Cardiac muscle cell (in vitro differentiated cells and primary cell): ENCODE measurements at regions not wholly inside any gene's neighbourhood (a gene's known extent, or its start where the extent isn't known, plus 50 kb on each side); places are given as distances from the start of the nearest gene placed in this dataset.

ENCODE experiments used
- DNase-seq, 2 donors: peaks; one replicate each; pipeline versions ENCODE4 v3.0.0 to v3.0.0-alpha.2; 2010 to 2017; ENCODE audit warnings: low read depth in 1 of 2, low spot score in 1 of 2
- H3K27ac ChIP-seq: fragments of 200-600 bp; sonication (generic); 2 replicates; pipeline ENCODE4 v1.5.1; 2016
- H3K27me3 ChIP-seq: fragments of 200-600 bp; sonication (generic); 2 replicates; pipeline ENCODE4 v1.6.0; 2016; ENCODE audit warnings: control low read depth
- H3K36me3 ChIP-seq: fragments of 200-600 bp; sonication (generic); 2 replicates; pipeline ENCODE4 v1.5.1; 2016; ENCODE audit warnings: control low read depth
- H3K4me1 ChIP-seq: fragments of 200-600 bp; sonication (generic); 2 replicates; pipeline ENCODE4 v1.8.1; 2017; ENCODE audit warnings: low read depth, mild to moderate bottlenecking, mixed run types
- H3K4me3 ChIP-seq: fragments of 200-600 bp; sonication (generic); 2 replicates; pipeline ENCODE4 v1.5.1; 2016; ENCODE audit warnings: mild to moderate bottlenecking
- H3K9me3 ChIP-seq: fragments of 200-600 bp; sonication (generic); 2 replicates; pipeline ENCODE4 v1.5.1; 2017; ENCODE audit warnings: low read depth, mild to moderate bottlenecking, control low read depth
- TF ChIP-seq, protein P1 (sequence below): IDR thresholded peaks from 2 replicates; pipeline ENCODE4 v1.5.1; 2012; ENCODE audit warnings: low read depth, mild to moderate bottlenecking, low read length

- no peaks in the 10 kb centered on the region for H3K4me1 ChIP-seq
- H3K27me3 ChIP-seq: no peaks in the 10 kb centered on the region
- TF ChIP-seq, protein P1, sequence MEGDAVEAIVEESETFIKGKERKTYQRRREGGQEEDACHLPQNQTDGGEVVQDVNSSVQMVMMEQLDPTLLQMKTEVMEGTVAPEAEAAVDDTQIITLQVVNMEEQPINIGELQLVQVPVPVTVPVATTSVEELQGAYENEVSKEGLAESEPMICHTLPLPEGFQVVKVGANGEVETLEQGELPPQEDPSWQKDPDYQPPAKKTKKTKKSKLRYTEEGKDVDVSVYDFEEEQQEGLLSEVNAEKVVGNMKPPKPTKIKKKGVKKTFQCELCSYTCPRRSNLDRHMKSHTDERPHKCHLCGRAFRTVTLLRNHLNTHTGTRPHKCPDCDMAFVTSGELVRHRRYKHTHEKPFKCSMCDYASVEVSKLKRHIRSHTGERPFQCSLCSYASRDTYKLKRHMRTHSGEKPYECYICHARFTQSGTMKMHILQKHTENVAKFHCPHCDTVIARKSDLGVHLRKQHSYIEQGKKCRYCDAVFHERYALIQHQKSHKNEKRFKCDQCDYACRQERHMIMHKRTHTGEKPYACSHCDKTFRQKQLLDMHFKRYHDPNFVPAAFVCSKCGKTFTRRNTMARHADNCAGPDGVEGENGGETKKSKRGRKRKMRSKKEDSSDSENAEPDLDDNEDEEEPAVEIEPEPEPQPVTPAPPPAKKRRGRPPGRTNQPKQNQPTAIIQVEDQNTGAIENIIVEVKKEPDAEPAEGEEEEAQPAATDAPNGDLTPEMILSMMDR: no peak
- H3K4me3 ChIP-seq: no peak overlapping the region
- no peaks in the 10 kb centered on the region for H3K36me3 ChIP-seq
- H3K9me3 ChIP-seq: no peaks in the 10 kb centered on the region
- H3K27ac ChIP-seq: no peak overlapping the region
- DNase-seq: no peak
Measured at GRCh38 chr2:161039071-161039470, 121.2 kb upstream of the TANK start.

DNA sequence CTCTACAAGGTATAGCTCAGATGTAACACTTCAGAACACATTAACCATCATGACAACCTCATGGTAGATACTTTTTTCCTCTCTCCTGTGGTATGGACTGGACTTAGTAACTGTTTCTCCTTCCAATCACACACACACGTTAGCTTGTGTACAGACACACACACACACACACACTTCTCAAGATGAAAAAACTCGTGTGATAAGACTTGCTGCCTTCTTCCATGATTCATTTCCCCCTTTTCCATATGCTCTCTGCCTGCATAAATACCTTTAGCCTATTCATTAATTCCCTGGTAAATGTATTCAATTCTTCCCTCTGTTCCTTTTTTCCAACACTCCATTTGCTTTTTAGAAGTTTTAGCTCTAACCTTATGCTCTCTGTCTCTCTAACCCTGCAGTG, 118.9 kb upstream of the TANK start:
- Histone ChIP-seq H3K4me1 (no peaks in the 10 kb centered on the region), H3K9me3 (no peaks in the 10 kb centered on the region), H3K36me3 (no peaks in the 10 kb centered on the region), H3K27me3 (no peaks in the 10 kb centered on the region), H3K4me3 (no peak overlapping the region), H3K27ac (no peak overlapping the region)
- TF ChIP-seq, protein P1: no peak
- peak in 1 of 2 donors; percentile 58 for DNase-seq

- Histone ChIP-seq H3K4me3 (no peak overlapping the region), H3K9me3 (no peaks in the 10 kb centered on the region), H3K27ac (no peak overlapping the region), H3K4me1 (no peaks in the 10 kb centered on the region), H3K36me3 (no peaks in the 10 kb centered on the region), H3K27me3 (no peaks in the 10 kb centered on the region)
- DNase-seq: no peak
- TF ChIP-seq, protein P1: no peak
Measured at GRCh38 chr2:161042990-161043625, 117.1 kb upstream of the TANK start.

GRCh38 chr2:161044095-161044865, 115.9 kb upstream of the TANK start:
- peak in 1 of 2 donors; percentile 66 for DNase-seq
- TF ChIP-seq, protein P1: no peak
- no peaks in the 10 kb centered on the region for H3K27me3 ChIP-seq
- H3K9me3 ChIP-seq: no peaks in the 10 kb centered on the region
- no peak overlapping the region for H3K27ac ChIP-seq
- no peaks in the 10 kb centered on the region for H3K36me3 ChIP-seq
- no peak overlapping the region for H3K4me3 ChIP-seq
- H3K4me1 ChIP-seq: no peaks in the 10 kb centered on the region

DNA sequence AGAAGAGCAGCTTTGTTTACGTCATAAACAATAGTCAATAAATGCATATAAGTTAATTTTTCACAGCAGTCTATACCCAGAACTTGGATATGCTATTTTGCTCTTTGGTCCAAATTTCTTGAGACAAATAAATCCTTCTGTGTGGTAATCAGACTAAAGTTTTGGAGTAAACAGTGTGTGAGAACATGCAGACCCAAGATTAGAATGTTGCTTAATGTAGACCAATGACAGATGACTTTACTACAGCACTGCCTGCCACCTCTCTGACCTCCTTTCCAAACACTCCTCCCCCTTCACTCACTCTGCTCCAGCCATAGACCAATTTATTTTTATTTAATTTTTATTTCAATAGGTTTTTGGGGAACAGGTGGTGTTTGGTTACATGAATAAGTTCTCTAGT, 115.3 kb upstream of the TANK start:
- Histone ChIP-seq H3K27ac (no peak overlapping the region), H3K4me3 (no peak overlapping the region), H3K36me3 (no peaks in the 10 kb centered on the region), H3K9me3 (no peaks in the 10 kb centered on the region), H3K4me1 (no peaks in the 10 kb centered on the region), H3K27me3 (no peaks in the 10 kb centered on the region)
- TF ChIP-seq, protein P1: no peak
- DNase-seq: peak in 1 of 2 donors; percentile 39
